Suprapubic skin (tissue), 4 donors: ENCODE measurements at regions not wholly inside any gene's neighbourhood (a gene's known extent, or its start where the extent isn't known, plus 50 kb on each side); places are given as distances from the start of the nearest gene placed in this dataset.

Experiments used
- DNase-seq, 2 donors: peaks; one replicate each; pipeline ENCODE4 v3.0.0-alpha.2; 2019; ENCODE audit warnings: low spot score in 2 of 2
- H3K27ac ChIP-seq: fragments of 200-600 bp; sonication (generic); one replicate; pipeline ENCODE4 v1.5.1; 2019
- H3K27me3 ChIP-seq: fragments of 200-600 bp; sonication (generic); one replicate; pipeline ENCODE4 v1.5.1; 2019
- H3K36me3 ChIP-seq: fragments of 200-600 bp; sonication (generic); one replicate; pipeline ENCODE4 v1.5.1; 2019
- H3K4me1 ChIP-seq: fragments of 200-600 bp; sonication (generic); one replicate; pipeline ENCODE4 v1.5.1; 2019
- H3K4me3 ChIP-seq: fragments of 200-600 bp; sonication (generic); one replicate; pipeline ENCODE4 v1.5.1; 2019; ENCODE audit warnings: mild to moderate bottlenecking
- H3K9me3 ChIP-seq: fragments of 200-600 bp; sonication (generic); one replicate; pipeline ENCODE4 v1.5.1; 2019
- EP300 ChIP-seq: sonication (generic); formaldehyde crosslinking; IDR thresholded peaks from one replicate; pipeline ENCODE4 v1.6.1; 2017; ENCODE audit warnings: antibody characterized with exemption
- POLR2A ChIP-seq, 2 donors: fragments of 450-650 bp; IDR thresholded peaks; one replicate each; pipeline ENCODE4 v1.6.1; 2017; ENCODE audit warnings: antibody characterized with exemption in 2 of 2, mild to moderate bottlenecking in 2 of 2, moderate library complexity in 2 of 2
- POLR2AphosphoS5 ChIP-seq, 3 donors: sonication (generic); formaldehyde crosslinking; IDR thresholded peaks; one replicate each; pipeline ENCODE4 v1.6.1; 2017; ENCODE audit warnings: antibody characterized with exemption in 3 of 3
- WGBS: methylation state at CpG from one replicate; pipeline ENCODE4 v1.1.5; 2018; 5-methylcytosine and 5-hydroxymethylcytosine counted together
- TF ChIP-seq, protein P1 (sequence below), 2 donors: fragments of 200-600 bp in 1 of 2; fragments of 450-650 bp in 1 of 2; sonication (generic) in 1 of 2; IDR thresholded peaks; one replicate each; pipeline ENCODE4 v1.5.1; 2016 to 2019; ENCODE audit warnings: antibody characterized with exemption in 2 of 2, mild to moderate bottlenecking in 1 of 2, moderate library complexity in 1 of 2

DNA sequence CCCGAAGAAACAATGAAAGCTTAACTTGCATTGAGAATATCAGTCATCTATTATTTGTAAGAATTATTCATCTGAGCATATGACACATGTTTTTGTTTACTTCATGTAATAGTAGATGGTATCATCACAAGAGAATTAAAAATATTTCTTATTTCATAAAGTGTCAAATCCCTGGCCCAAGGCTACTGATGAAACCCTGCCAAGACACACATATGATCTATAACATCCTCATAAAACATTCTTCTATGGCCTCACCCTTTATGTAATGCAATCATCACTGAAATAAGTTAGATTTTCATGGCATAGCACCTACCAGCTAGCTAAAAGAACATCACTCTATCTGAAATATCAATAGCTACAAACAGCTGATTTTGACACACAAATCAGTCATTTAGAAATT is 385.6 kb upstream of the PHF14 start:
- no peak overlapping the region for H3K27ac ChIP-seq
- H3K4me1 ChIP-seq, result no peaks in the 10 kb centered on the region
- no peak overlapping the region for H3K4me3 ChIP-seq
- DNase-seq, result no peak
- H3K9me3 ChIP-seq, result peaks cover 4% of the 10 kb centered on the region
- WGBS, result 49% methylated on average over 1 of the region's 1 CpG
- H3K27me3 ChIP-seq, result no peaks in the 10 kb centered on the region
- TF ChIP-seq, protein P1, sequence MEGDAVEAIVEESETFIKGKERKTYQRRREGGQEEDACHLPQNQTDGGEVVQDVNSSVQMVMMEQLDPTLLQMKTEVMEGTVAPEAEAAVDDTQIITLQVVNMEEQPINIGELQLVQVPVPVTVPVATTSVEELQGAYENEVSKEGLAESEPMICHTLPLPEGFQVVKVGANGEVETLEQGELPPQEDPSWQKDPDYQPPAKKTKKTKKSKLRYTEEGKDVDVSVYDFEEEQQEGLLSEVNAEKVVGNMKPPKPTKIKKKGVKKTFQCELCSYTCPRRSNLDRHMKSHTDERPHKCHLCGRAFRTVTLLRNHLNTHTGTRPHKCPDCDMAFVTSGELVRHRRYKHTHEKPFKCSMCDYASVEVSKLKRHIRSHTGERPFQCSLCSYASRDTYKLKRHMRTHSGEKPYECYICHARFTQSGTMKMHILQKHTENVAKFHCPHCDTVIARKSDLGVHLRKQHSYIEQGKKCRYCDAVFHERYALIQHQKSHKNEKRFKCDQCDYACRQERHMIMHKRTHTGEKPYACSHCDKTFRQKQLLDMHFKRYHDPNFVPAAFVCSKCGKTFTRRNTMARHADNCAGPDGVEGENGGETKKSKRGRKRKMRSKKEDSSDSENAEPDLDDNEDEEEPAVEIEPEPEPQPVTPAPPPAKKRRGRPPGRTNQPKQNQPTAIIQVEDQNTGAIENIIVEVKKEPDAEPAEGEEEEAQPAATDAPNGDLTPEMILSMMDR (IDR thresholded peaks at IDR 0.05), result no peak
- TF ChIP-seq POLR2AphosphoS5 (IDR thresholded peaks at IDR 0.05) (no peak), POLR2A (IDR thresholded peaks at IDR 0.05) (no peak), EP300 (no peak)
- no peaks in the 10 kb centered on the region for H3K36me3 ChIP-seq

DNA sequence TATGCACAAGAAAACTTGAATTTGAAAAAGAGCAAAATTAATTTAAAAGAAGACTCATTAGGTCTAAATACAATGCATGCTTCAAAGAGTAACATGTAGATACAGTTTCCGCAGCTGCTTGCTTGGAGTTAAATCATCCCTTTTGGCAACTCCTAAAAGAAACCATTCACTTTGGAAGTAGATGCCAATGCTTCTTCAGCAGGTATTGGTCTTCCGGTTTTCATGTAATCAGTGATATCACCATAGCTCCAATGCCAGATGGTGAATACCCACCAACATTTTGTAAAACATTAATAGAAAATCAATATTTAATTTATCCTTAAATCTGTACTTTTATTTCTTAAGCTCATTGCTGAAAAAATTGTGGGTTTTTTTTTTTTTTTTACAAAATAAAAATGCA is 381.1 kb upstream of the PHF14 start:
- Histone ChIP-seq H3K27ac (no peak overlapping the region), H3K4me1 (no peaks in the 10 kb centered on the region), H3K36me3 (no peaks in the 10 kb centered on the region), H3K4me3 (no peak overlapping the region), H3K27me3 (no peaks in the 10 kb centered on the region), H3K9me3 (peaks cover 4% of the 10 kb centered on the region)
- 50% methylated on average over 2 of the region's 2 CpGs for WGBS
- TF ChIP-seq POLR2AphosphoS5 (IDR thresholded peaks at IDR 0.05), result no peak
- no peak for TF ChIP-seq POLR2A (IDR thresholded peaks at IDR 0.05)
- DNase-seq, result no peak

DNA sequence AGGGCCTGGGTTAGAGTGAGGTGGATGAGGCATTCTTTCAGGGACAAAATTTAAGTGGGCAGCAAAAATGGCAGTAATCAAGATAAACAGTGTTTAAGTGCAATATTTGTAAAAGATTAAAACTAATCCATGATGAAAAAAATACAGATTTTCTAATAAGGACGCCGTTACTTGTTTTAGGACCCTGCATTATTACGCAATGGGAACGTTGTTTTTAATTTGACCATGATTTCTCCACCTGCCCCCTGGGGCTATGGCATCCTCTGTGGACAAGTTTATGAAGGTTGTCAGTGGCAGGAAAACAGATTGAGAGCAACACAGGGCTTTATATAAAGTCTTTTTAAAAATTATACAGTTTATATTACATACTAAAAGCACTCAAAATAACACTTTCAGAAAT is 380.6 kb upstream of the PHF14 start:
- TF ChIP-seq EP300, result no peak
- no peak for TF ChIP-seq POLR2AphosphoS5 (IDR thresholded peaks at IDR 0.05)
- no peak for TF ChIP-seq POLR2A (IDR thresholded peaks at IDR 0.05)
- TF ChIP-seq, protein P1 (IDR thresholded peaks at IDR 0.05), result no peak
- WGBS, result 65% methylated on average over 4 of the region's 4 CpGs

DNA sequence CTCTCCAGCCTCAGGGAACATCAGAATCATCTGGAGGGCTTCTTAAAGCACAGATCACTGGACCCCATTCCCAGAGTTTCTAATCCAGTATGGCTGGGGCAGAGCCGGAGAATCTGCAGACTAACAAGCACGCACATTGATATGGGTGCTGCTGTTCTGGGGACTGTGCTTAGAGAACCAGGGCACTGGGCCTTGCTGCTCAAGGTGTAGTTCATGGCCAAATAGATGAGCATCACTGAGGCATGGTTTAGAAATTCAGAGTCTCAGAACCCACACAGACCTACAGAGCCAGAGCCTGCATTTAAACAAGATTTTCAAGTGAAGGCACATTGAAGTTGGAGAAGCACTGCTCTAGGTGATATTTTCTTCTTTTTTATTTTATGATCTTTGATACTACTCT is 376.8 kb upstream of the PHF14 start:
- H3K27me3 ChIP-seq, result no peaks in the 10 kb centered on the region
- no peaks in the 10 kb centered on the region for H3K9me3 ChIP-seq
- DNase-seq, result no peak
- no peaks in the 10 kb centered on the region for H3K36me3 ChIP-seq
- no peaks in the 10 kb centered on the region for H3K4me1 ChIP-seq
- TF ChIP-seq POLR2AphosphoS5 (IDR thresholded peaks at IDR 0.05), result no peak
- no peak overlapping the region for H3K4me3 ChIP-seq
- WGBS, result 100% methylated on average over 2 of the region's 2 CpGs
- no peak overlapping the region for H3K27ac ChIP-seq

More for the DNA sequence above, 380.6 kb upstream of the PHF14 start:
- Histone ChIP-seq H3K27ac (no peak overlapping the region), H3K9me3 (peaks cover 4% of the 10 kb centered on the region), H3K4me3 (no peak overlapping the region), H3K4me1 (no peaks in the 10 kb centered on the region), H3K27me3 (no peaks in the 10 kb centered on the region), H3K36me3 (no peaks in the 10 kb centered on the region)
- no peak for DNase-seq

DNA sequence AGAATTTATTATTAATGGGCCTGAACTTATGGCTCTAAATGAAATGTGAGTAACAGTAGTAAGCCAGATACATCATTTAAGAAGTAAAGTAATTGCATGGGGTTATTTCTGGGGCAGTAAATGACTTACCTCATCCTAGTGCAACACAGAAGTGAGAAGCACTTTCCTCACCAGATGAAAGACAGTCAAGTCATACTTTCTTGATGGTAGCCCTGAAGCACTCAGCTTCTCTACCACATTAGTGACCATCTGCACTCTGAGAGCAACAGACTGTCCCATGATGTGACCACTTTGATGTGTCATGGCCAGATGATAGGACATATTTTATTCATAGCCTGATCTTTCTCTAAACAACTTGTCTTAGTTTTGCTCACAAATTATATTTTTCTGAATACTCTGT is 369.5 kb upstream of the PHF14 start:
- Histone ChIP-seq H3K27ac (no peak overlapping the region), H3K36me3 (no peaks in the 10 kb centered on the region), H3K4me1 (no peaks in the 10 kb centered on the region), H3K9me3 (no peaks in the 10 kb centered on the region), H3K4me3 (no peak overlapping the region), H3K27me3 (no peaks in the 10 kb centered on the region)
- DNase-seq, result no peak
- no peak for TF ChIP-seq POLR2AphosphoS5 (IDR thresholded peaks at IDR 0.05)

DNA sequence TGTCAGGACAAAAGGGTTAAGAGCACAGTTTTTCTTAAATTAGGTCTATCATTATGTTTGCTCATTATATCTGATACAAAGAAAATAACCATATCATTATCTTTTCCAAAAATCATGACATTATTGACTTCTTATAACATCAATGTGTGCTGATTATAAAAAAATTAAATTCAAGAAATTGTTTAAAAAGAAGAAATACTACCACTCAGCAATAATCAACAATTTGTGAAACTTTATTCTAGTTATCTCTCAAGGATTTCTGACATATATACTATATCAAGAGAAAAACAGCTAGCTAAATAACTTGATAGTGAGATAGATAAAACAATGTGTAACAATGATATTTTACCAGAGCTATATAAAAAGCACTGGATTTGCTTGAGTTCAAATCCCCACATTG is 360.7 kb upstream of the PHF14 start:
- Histone ChIP-seq H3K36me3 (no peaks in the 10 kb centered on the region), H3K27ac (no peak overlapping the region), H3K9me3 (no peaks in the 10 kb centered on the region), H3K4me3 (no peak overlapping the region), H3K4me1 (no peaks in the 10 kb centered on the region), H3K27me3 (no peaks in the 10 kb centered on the region)
- DNase-seq, result no peak
- TF ChIP-seq POLR2AphosphoS5 (IDR thresholded peaks at IDR 0.05), result no peak
- TF ChIP-seq, protein P1 (IDR thresholded peaks at IDR 0.05), result no peak
- TF ChIP-seq EP300, result no peak
- no peak for TF ChIP-seq POLR2A (IDR thresholded peaks at IDR 0.05)

DNA sequence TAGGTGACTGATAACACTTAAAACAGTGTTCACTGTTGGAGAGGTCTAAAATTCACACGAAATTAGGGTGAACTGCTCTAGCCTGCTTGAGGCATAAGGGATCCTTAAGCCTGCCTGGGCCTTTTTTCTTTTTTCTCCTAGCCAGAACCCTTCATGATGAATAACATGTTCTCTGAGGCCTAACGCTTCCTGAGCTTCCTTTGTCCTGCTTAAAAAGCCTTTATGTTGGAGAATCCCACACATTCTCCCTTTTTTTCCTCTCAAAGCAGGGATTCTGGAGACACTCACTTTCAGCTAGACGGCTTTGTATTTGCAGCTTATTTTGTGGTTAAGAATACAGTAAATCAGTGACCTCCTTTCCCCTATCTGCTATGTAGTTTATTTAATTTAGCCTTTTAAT is 354.7 kb upstream of the PHF14 start:
- no peak overlapping the region for H3K27ac ChIP-seq
- no peaks in the 10 kb centered on the region for H3K27me3 ChIP-seq
- H3K4me1 ChIP-seq, result no peaks in the 10 kb centered on the region
- no peaks in the 10 kb centered on the region for H3K36me3 ChIP-seq
- no peak for DNase-seq
- no peak overlapping the region for H3K4me3 ChIP-seq
- no peaks in the 10 kb centered on the region for H3K9me3 ChIP-seq
- WGBS, result 39% methylated on average over 3 of the region's 3 CpGs
- TF ChIP-seq EP300, result no peak
- TF ChIP-seq POLR2AphosphoS5 (IDR thresholded peaks at IDR 0.05), result no peak
- TF ChIP-seq POLR2A (IDR thresholded peaks at IDR 0.05), result no peak
- TF ChIP-seq, protein P1 (IDR thresholded peaks at IDR 0.05), result no peak
